Panc1 (cell line): ENCODE measurements at regions not wholly inside any gene's neighbourhood (a gene's known extent, or its start where the extent isn't known, plus 50 kb on each side); places are given as distances from the start of the nearest gene placed in this dataset.

Experiments used
- CTCF ChIP-seq: fragments of 450-650 bp; IDR thresholded peaks from 2 replicates; pipeline ENCODE4 v1.5.1; 2017; ENCODE audit warnings: mild to moderate bottlenecking
- POLR2AphosphoS5 ChIP-seq: IDR thresholded peaks from 2 replicates; pipeline ENCODE4 v1.6.1; 2012; ENCODE audit warnings: mild to moderate bottlenecking, low read depth, low read length, moderate library complexity

- no peak for TF ChIP-seq CTCF
- no peak for TF ChIP-seq POLR2AphosphoS5
Observed at GRCh38 chr10:30238836-30239235, 110.2 kb downstream of the MTPAP start.
